RWPE2 (cell line): ENCODE measurements at regions not wholly inside any gene's neighbourhood (a gene's known extent, or its start where the extent isn't known, plus 50 kb on each side); places are given as distances from the start of the nearest gene placed in this dataset.

Experiments used
- ATAC-seq: fragments of 200-7000 bp; cut with Tn5 transposase; 3 replicates; pipeline ENCODE4 v1.9.1; 2021; ENCODE audit warnings: low read depth
- DNase-seq: peaks from one replicate; pipeline ENCODE4 v3.0.0-alpha.2; 2020; ENCODE audit warnings: low spot score
- H3K27ac ChIP-seq: fragments of 450-650 bp; 2 replicates; pipeline ENCODE4 v1.5.1; 2017; ENCODE audit warnings: mild to moderate bottlenecking; ENCODE audit not compliant: poor library complexity, severe bottlenecking
- H3K27me3 ChIP-seq: fragments of 250-450 bp; sonication (Bioruptor Pico); 2 replicates; pipeline ENCODE4 v1.5.1; 2021; ENCODE audit warnings: mild to moderate bottlenecking, moderate library complexity; ENCODE audit not compliant: insufficient read depth, poor library complexity, severe bottlenecking
- H3K36me3 ChIP-seq: fragments of 250-450 bp; sonication (Bioruptor Pico); 2 replicates; pipeline ENCODE4 v1.5.1; 2020; ENCODE audit warnings: low read depth, mild to moderate bottlenecking, moderate library complexity
- H3K4me1 ChIP-seq: fragments of 250-450 bp; sonication (Bioruptor Pico); 2 replicates; pipeline ENCODE4 v1.5.1; 2021; ENCODE audit warnings: mild to moderate bottlenecking, moderate library complexity; ENCODE audit not compliant: insufficient read depth, poor library complexity, severe bottlenecking
- H3K4me3 ChIP-seq: fragments of 250-450 bp; sonication (Bioruptor Pico); 2 replicates; pipeline ENCODE4 v1.5.1; 2021; ENCODE audit warnings: mild to moderate bottlenecking, moderate library complexity; ENCODE audit not compliant: severe bottlenecking
- H3K9me3 ChIP-seq: fragments of 250-450 bp; sonication (Bioruptor Pico); 2 replicates; pipeline ENCODE4 v1.5.1; 2021; ENCODE audit warnings: mild to moderate bottlenecking, moderate library complexity; ENCODE audit not compliant: severe bottlenecking
- CTCF ChIP-seq: fragments of 450-650 bp; IDR thresholded peaks from one replicate; pipeline ENCODE4 v1.5.1; 2017; ENCODE audit warnings: mild to moderate bottlenecking, moderate library complexity; ENCODE audit not compliant: poor library complexity, severe bottlenecking

GRCh38 chr1:109826446-109826845 is 62.7 kb upstream of the EPS8L3 start:
- no peak for TF ChIP-seq CTCF
- Histone ChIP-seq H3K4me1 (peaks cover 19% of the 10 kb centered on the region), H3K36me3 (no peaks in the 10 kb centered on the region)

GRCh38 chr1:109824349-109825115 is 60.8 kb upstream of the EPS8L3 start:
- H3K4me1 ChIP-seq, result peaks cover 26% of the 10 kb centered on the region
- no peaks in the 10 kb centered on the region for H3K36me3 ChIP-seq
- no peaks in the 10 kb centered on the region for H3K9me3 ChIP-seq
- no peak for TF ChIP-seq CTCF
- no peak for ATAC-seq
- H3K27me3 ChIP-seq, result no peaks in the 10 kb centered on the region
- no peak for DNase-seq
- no peak overlapping the region for H3K27ac ChIP-seq
- H3K4me3 ChIP-seq, result no peak overlapping the region

More at GRCh38 chr1:109826446-109826845, 62.7 kb upstream of the EPS8L3 start:
- DNase-seq (no peak), ATAC-seq (no peak)
- Histone ChIP-seq H3K4me3 (no peak overlapping the region), H3K27me3 (no peaks in the 10 kb centered on the region), H3K27ac (no peak overlapping the region), H3K9me3 (no peaks in the 10 kb centered on the region)

- H3K4me1 ChIP-seq, result peaks cover 20% of the 10 kb centered on the region
- H3K27ac ChIP-seq, result no peak overlapping the region
- ATAC-seq (no peak), DNase-seq (no peak)
- no peak overlapping the region for H3K4me3 ChIP-seq
- H3K9me3 ChIP-seq, result no peaks in the 10 kb centered on the region
- no peaks in the 10 kb centered on the region for H3K27me3 ChIP-seq
- TF ChIP-seq CTCF, result no peak
- no peaks in the 10 kb centered on the region for H3K36me3 ChIP-seq
These were observed 60.0 kb upstream of the EPS8L3 start for GRCh38 chr1:109823543-109824348.

- no peaks in the 10 kb centered on the region for H3K9me3 ChIP-seq
- no peak overlapping the region for H3K4me3 ChIP-seq
- no peaks in the 10 kb centered on the region for H3K27me3 ChIP-seq
- ATAC-seq (no peak), DNase-seq (no peak)
- no peak for TF ChIP-seq CTCF
- H3K36me3 ChIP-seq, result no peaks in the 10 kb centered on the region
- H3K27ac ChIP-seq, result no peak overlapping the region
- H3K4me1 ChIP-seq, result peaks cover 19% of the 10 kb centered on the region
These were observed 59.2 kb upstream of the EPS8L3 start for GRCh38 chr1:109822749-109823542.
